ENCODE measurements at regions not wholly inside any gene's neighbourhood (a gene's known extent, or its start where the extent isn't known, plus 50 kb on each side); places are given as distances from the start of the nearest gene placed in this dataset.
"Not testable (repeated sequence)": the region's sequence is repeated elsewhere in the genome, so short reads cannot be mapped to it uniquely, and the experiment has no call there.

- H2BK20ac ChIP-seq (ENCODE audit: low read depth, low read length); H2BK120ac ChIP-seq (ENCODE audit: low read depth, low read length); H3K4ac ChIP-seq (ENCODE audit: low read depth, low read length); H3K4me2 ChIP-seq (ENCODE audit: low read depth, low read length); H3K23ac ChIP-seq (ENCODE audit: low read depth, low read length); BruUV-seq (replicated peaks); POLR2A ChIA-PET (ENCODE audit: unreplicated experiment); H3K9me3 ChIP-seq (ENCODE audit: control insufficient read depth, insufficient read depth, low read length); H2AK9ac ChIP-seq (replicated peaks; ENCODE audit: low read depth, low read length, poor library complexity); intact Hi-C loops (cut with micrococcal nuclease); H3K36me3 ChIP-seq (ENCODE audit: control insufficient read depth, insufficient read depth, low read length); H3K56ac ChIP-seq (ENCODE audit: extremely low read depth, insufficient read depth, low read length); H2AFZ ChIP-seq (replicated peaks; ENCODE audit: low read length, poor library complexity); dilution Hi-C loops (cut with HindIII; ENCODE audit: low sequenced_read_pairs, unreplicated experiment); ATAC-seq (ENCODE audit: low read depth); H3K4me1 ChIP-seq (ENCODE audit: control insufficient read depth, insufficient read depth, low read length); H3K9me1 ChIP-seq (ENCODE audit: insufficient read depth, low read length); H3K18ac ChIP-seq (ENCODE audit: low read depth, low read length); H3K79me1 ChIP-seq (ENCODE audit: low read depth in 1 of 2, low read length in 2 of 2); DNase-seq; H3K4me3 ChIP-seq (ENCODE audit: insufficient read depth, low read depth, low read length); H3K27me3 ChIP-seq (ENCODE audit: control insufficient read depth, insufficient read depth, low read length); H4K5ac ChIP-seq (ENCODE audit: low read depth, low read length); H4K8ac ChIP-seq (ENCODE audit: low read depth in 2 of 2, low read length in 2 of 2); H2BK5ac ChIP-seq (ENCODE audit: low read depth, low read length, poor library complexity, severe bottlenecking); H3K14ac ChIP-seq (replicated peaks; ENCODE audit: low read depth, low read length); H2BK15ac ChIP-seq (ENCODE audit: low read depth, low read length); H4K20me1 ChIP-seq (ENCODE audit: insufficient read depth, low read length); CTCF ChIA-PET; H3K9ac ChIP-seq (ENCODE audit: low read depth, low read length); H3K27ac ChIP-seq (ENCODE audit: insufficient read depth, low read length); in situ Hi-C loops (cut with MboI; ENCODE audit: low sequenced_read_pairs); H4K91ac ChIP-seq (ENCODE audit: insufficient read depth, low read depth, low read length); H2AK5ac ChIP-seq (ENCODE audit: low read depth, low read length): not testable (repeated sequence)
These were observed 169.9 kb downstream of the SPDYE17 start for GRCh38 chr7:76862241-76862640.

GRCh38 chr7:76859933-76860332, 172.2 kb downstream of the SPDYE17 start:
- WGBS, 2 experiments (ENCODE audit: extremely low coverage in 2 of 2, insufficient read length in 1 of 2) = no CpG with 5 or more reads among the region's 5 CpGs
- H3K4me1 ChIP-seq (ENCODE audit: control insufficient read depth, insufficient read depth, low read length) = not testable (repeated sequence)

More at GRCh38 chr7:76859933-76860332, 172.2 kb downstream of the SPDYE17 start:
- H3K79me1 ChIP-seq (ENCODE audit: low read depth in 1 of 2, low read length in 2 of 2); H3K4ac ChIP-seq (ENCODE audit: low read depth, low read length); H4K5ac ChIP-seq (ENCODE audit: low read depth, low read length); in situ Hi-C loops (cut with MboI; ENCODE audit: low sequenced_read_pairs); H3K36me3 ChIP-seq (ENCODE audit: control insufficient read depth, insufficient read depth, low read length); ATAC-seq (ENCODE audit: low read depth); H3K4me3 ChIP-seq (ENCODE audit: insufficient read depth, low read depth, low read length); H4K8ac ChIP-seq (ENCODE audit: low read depth in 2 of 2, low read length in 2 of 2); H3K23ac ChIP-seq (ENCODE audit: low read depth, low read length); H3K56ac ChIP-seq (ENCODE audit: extremely low read depth, insufficient read depth, low read length); DNase-seq; dilution Hi-C loops (cut with HindIII; ENCODE audit: low sequenced_read_pairs, unreplicated experiment); H2AFZ ChIP-seq (replicated peaks; ENCODE audit: low read length, poor library complexity); H2AK5ac ChIP-seq (ENCODE audit: low read depth, low read length); H4K20me1 ChIP-seq (ENCODE audit: insufficient read depth, low read length); H2BK120ac ChIP-seq (ENCODE audit: low read depth, low read length); H3K27me3 ChIP-seq (ENCODE audit: control insufficient read depth, insufficient read depth, low read length); H3K9ac ChIP-seq (ENCODE audit: low read depth, low read length); CTCF ChIA-PET; H3K27ac ChIP-seq (ENCODE audit: insufficient read depth, low read length); H2BK15ac ChIP-seq (ENCODE audit: low read depth, low read length); H2BK5ac ChIP-seq (ENCODE audit: low read depth, low read length, poor library complexity, severe bottlenecking); H3K18ac ChIP-seq (ENCODE audit: low read depth, low read length); H4K91ac ChIP-seq (ENCODE audit: insufficient read depth, low read depth, low read length); POLR2A ChIA-PET (ENCODE audit: unreplicated experiment); H3K9me1 ChIP-seq (ENCODE audit: insufficient read depth, low read length); H3K4me2 ChIP-seq (ENCODE audit: low read depth, low read length); H3K9me3 ChIP-seq (ENCODE audit: control insufficient read depth, insufficient read depth, low read length); intact Hi-C loops (cut with micrococcal nuclease); H3K14ac ChIP-seq (replicated peaks; ENCODE audit: low read depth, low read length); H2AK9ac ChIP-seq (replicated peaks; ENCODE audit: low read depth, low read length, poor library complexity); H2BK20ac ChIP-seq (ENCODE audit: low read depth, low read length); BruUV-seq (replicated peaks): not testable (repeated sequence)

Data from IMR-90 (cell line).